NCI-H345 (cell line): ENCODE measurements at regions not wholly inside any gene's neighbourhood (a gene's known extent, or its start where the extent isn't known, plus 50 kb on each side); places are given as distances from the start of the nearest gene placed in this dataset.

Source experiments
- DNase-seq: peaks from one replicate; lab custom pipeline; 2025; lab: John Stamatoyannopoulos, UW

DNA sequence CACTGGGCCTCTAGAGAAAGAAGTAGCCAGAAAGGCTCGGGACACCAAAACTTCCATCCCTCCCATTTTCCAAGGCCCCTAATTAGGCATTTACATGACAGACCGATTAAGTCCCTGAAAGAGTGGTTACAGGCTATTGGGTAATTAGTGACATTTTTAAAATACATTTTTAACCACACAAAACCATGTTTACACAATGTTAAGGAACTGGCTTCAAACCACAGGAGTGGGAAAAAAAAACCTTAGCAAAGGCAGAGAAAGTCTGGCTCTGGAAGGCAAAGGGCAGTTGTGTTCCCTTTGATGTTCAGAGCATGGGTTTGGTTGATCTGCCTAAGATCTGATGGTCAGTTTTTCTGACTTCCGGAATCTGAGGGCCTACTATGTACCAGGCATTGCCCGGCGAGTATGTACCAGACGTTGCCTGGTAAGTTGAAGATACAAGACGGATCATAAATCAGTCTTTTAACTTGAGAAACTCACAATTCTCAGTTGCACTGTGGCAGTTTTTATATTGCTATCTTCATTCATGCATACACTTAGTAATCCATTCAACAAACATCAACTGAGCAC lies 576.5 kb downstream of the MED13L start:
- DNase-seq: no peak

DNA sequence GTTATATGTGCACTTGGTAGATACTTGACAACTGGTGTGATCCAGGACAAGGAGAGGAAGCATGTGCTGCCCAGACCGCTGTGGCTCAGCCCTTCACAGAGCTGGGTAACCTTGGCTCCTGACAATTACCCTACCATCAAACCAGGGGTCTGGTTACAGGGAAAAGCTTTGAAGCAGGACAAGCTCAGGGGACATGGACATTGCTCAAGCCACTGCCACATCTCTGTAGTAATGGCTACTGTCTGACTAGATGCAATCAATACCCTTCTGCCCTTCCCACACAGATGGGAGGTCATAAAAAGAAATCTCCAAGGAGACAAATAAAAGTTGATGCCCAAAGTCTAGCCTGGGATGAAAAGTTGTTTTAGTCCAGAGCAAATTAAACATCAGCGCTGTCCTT lies 577.4 kb downstream of the MED13L start:
- DNase-seq: no peak

DNA sequence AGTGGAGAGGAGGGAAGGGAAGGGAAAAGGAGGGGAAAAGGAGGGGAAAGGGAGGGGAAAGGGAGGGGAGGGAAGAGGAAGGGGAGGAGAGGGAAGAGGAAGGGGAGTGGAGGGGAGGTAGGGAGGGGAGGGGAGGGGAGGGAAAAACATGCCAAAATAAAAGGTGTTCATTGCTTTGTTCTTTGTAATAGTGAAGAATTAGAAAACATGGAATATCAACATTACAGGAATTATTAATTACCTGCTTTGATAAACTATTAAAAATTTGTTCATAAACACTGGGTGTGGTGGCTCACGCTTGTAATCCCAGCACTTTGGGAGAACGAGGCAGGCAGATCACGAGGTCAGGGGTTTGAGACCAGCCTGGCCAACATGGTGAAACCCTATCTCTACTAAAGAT lies 579.2 kb downstream of the MED13L start:
- DNase-seq: no peak

DNA sequence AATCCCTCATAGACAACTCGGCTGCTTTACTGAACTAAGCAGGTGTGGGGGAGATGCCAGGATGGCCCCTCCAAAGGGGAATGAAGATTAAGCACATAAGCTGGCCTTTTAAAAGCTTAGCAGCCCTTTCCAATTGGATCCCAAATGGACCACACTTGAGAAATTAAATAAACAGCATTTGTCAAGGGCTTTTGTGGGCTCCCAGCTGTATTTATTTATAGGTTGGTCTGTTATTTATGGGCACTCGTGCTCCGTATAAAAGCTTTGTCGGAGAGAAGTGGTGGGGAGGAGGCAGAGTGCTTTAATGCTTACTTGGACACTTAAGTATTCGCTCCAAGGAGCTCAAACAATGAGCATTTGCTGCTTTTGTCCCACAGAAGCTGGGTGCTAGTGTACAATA lies 580.2 kb downstream of the MED13L start:
- DNase-seq: peak; percentile 90

DNA sequence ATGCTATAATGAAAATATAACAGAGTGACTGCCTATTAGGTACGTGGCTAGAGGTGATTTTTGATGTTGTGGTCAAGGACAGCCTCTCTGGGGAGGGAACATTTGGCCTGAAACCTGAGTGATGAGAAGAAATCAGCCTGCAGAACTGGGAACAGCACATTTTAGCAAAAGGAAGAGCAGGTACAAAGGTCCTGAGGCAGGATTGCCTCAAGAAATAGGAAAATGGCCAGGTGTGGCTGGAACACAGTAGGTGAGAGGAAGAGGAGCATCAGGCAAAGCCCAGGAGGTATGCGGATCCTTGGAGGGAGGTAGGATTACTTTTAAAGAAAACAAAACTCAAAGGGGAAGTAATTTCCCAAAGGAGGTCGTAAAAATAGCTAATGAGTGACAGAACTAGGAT lies 582.9 kb downstream of the MED13L start:
- DNase-seq: no peak

DNA sequence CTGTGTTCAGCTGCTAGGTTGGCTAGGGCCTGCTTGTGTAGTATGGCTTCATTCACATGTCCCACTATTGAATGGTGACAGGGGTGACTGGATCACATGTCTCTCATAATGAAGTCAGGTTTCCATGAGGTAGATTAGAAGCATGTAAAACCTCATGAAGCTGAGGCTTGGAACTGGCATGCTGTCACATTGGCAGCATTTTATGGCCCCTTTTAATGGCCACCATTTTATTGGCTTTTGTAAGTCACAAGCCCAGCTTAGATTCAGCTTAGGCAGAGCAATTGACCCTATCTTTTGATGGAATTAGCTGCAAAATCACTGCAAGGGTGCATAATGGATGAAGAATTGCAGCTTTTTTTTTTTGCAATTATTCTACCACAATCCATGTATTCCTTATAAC lies 583.5 kb downstream of the MED13L start:
- no peak for DNase-seq

DNA sequence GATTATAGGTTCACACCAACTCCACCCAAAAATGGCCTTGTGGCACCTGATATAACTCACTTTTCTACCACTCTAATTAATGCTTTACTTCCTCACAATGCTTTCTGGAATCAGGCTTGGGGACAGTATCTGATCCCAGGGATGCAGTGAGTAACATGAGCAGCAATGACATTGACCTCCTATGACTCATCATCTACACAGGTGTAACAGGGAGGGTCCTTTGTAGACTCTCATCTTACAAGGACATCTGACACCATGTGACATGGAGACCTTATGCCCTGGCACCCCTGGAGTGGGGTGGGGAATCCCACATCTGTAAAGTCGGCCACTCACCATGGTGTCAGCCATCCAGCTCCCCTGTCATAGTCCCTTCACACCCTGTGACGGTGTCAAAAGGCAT lies 586.4 kb downstream of the MED13L start:
- DNase-seq: peak; percentile 3

DNA sequence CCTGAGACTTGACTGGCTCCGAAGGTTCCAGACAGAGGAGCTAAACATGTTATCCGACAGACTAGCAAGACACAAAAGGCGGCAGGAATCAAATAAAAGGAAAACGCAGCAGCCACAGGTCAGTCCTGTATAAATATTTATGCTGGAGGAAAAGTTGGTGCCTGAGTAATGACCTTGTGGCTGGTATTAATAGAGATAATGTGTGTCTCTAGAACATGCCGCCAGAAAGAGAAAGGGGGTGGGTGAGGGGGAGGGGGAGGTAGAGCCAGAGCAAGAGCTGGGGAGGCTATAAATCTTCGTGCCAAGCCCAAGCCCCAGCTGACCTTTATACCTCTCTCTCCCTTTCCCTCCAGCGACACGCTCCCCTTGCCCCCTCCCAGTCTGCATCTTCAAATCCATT lies 590.4 kb downstream of the MED13L start:
- no peak for DNase-seq

DNA sequence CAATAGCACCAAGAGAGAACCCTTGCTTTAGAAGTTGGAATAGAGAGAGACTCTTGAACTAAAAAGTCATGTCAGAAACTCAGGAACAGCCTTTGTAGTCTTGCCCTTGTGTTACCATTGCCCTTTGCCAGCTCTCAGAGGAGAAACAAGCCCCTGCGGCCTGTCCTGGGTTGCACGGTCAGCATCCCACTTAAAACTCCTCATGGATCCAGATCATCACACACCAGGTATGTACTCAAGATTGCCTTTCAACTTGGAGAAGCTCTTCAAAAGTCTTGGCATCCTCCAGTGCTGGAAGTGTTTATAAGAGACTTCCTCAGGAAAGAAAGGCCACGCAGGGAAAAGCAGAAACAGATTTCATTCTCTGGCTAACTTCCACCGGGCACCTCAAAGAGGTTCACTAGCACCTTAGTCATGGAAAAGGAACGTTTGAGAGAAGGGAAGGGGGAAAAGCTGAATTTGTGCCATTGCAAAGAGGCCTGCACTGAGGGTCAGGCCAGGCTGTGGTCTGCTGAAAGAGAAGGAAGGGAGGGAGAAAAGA lies 594.2 kb downstream of the MED13L start:
- DNase-seq: no peak

DNA sequence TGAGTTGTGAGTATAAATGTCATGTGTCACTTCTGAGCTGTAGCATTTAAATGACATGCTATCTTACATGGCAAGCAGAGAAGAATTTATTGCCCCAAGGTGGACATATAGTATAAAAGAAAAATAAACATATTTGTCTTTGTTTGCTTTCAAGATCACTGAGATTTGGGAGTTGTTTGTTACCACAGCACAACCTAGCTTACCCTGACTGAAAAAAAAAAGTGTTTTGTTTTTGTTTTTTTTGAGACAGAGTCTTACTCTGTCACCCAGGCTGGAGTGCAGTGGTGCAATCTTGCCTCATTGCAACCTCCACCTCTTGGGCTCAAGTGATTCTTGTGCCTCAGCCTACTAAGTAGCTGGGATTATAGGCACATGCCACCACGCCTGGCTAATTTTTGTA lies 596.5 kb downstream of the MED13L start:
- no peak for DNase-seq

DNA sequence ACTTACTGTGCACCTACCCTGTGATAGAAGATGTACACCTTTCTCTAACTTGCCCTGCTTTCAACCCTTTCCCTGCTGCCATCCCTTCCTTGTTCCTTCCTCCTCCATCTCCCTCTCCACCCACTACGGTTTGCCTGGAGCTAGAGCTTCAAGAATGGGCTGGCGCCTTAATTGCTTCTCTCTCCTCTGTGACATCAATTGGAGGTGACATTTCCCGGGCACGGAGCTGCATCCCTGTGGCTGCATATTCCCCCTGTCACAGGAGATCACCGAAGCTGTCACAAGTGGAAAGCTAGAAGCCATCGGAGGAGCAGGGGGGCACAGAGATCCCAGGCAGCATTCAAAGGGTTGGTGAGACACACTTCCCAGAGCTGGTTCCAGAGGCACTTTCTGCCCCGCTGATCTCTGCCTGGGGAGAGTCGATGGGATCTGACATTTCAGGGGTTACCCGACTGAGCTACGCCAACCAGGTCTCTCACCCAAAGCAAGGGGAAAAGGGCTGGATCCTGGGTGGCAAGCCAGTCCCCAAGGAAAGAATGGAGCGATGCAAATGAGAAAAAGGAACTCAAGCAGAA lies 604.9 kb downstream of the MED13L start:
- no peak for DNase-seq

DNA sequence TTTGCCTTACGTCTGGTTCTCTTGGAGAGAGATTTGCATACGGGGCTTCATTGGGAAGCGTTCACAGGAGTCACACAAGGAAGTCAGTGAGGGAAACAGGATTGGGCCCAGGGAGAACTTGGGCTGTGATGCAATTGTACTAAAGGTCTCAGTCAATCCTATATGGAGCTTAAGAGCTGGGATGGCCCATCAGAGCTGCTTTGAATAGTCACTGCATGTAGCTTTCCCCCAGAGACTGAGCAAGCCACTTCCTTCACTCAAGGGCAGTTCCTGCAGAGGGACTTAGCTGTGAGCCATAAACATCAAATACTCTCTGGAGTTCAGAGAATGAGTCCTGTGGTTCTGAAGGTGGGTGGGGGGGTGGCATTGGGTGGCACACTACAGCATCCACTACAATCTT lies 605.4 kb downstream of the MED13L start:
- no peak for DNase-seq

DNA sequence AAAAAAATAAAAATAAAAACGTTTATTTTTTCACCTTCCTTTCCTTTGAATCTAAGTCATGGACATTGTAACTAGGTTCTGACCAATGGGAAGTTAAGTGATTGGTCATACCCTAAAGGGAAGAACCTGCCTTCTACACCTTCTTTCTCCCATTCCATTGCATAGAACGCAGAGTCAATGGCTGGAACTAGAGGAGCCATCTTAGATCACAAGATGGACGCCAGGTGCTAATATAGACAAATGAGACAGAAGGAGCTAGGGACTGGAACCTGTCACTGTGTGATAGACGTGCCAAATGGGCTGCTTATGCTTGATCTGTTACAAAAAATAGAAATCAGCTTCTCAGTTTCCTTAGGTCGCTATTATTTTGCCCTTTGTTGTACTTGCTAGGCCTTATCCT lies 606.6 kb downstream of the MED13L start:
- DNase-seq: no peak

DNA sequence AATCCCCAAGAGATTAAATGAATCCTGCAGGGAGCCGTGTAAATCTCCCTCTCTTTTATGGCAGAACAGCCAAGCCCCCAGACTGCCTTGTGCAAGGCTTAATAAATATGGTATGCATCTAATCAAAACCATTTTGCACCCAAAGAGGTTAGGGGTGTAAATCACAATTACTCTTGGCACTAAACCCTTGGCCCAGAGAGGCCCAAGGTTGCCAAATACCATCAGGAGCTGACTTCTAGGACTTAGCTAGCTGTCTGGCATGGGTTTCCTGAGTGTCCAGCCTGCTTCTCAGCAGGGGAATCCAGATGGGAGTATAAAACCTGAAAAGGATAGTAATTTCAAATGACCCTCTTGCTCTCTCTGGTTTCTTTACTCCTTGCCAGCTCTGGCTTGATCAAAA lies 610.4 kb downstream of the MED13L start:
- no peak for DNase-seq

DNA sequence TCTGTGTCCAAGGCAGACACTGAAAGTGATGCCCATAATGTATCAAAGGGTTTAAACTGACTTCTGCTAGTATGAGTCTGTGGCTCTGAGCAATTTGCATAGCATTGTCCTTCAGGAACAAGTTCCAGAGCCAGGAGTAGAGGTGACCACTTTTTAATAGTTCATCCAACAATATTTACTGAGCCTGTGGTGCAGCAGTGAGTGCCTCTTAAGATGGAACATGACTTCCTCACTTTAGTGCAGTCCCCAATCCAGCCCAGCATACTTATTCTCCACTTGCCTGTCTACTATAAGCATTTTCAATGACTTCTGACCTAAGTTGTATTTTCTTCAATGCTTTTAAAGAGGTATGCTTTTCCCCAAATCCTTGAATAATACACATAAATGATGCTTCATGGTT lies 611.3 kb downstream of the MED13L start:
- DNase-seq: no peak

DNA sequence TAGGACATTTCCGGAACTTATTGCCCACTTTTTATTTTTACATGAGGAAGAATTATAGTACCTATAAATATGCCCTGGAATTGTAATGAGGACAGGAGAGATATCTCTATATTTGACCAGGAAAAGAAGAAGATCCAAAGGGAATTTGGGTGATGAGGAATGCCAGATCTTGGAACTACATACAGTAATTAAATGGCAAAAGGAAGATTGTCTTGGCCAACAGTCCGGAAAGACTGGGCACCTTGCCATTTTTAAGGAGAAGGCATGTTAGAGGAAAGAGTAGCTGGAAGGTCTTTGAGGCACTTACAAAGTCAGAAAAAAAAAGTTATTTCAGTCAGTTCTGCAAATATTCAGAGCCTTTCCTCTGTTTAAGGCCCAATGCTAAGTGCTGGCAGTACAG lies 616.4 kb downstream of the MED13L start:
- no peak for DNase-seq

DNA sequence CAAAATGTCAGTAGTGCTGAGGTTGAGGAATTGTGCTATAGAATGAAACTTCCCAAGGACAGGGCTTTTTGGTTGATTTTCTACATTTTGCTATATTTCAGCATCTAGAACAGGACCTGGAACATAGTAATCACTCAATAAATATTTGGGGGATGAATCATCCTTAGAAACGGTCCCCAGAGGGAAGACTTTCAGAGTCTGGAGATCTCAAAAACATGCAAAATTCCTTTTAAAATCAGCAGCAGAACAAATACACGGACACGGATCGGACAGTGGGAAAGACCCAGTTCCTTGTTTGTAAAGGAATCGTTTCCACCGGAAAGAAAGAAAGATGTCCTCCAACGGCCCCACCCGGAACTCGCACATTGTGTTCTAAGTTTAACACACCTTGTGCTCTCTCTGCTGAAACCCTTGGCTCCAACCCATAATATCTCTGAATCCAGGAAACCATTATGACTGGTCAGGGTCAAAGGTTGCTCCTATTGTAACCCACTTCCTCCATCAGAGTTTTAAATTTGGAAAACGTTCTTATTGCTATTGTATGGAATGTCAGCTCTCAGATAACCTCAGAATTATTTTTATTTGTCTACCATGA lies 617.2 kb downstream of the MED13L start:
- no peak for DNase-seq

DNA sequence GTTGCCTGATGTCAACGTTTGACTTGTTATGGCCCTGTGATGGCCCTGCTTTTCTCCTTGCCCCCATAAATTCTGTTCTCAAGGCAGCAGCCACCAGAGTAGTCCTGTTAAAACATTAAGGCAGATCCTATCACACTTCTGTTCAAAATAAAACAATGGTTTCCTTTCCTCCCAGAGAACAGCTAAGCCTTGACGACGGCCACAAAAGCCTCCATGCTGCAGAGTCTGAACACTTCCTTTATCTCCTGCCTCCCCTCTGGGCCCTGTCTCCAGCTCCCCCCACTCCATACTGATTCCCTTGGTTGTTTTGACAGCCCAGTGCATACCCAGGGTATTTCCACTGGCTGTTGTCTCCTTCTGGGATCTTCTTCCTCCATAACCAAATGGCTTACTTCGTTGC lies 618.1 kb downstream of the MED13L start:
- no peak for DNase-seq

DNA sequence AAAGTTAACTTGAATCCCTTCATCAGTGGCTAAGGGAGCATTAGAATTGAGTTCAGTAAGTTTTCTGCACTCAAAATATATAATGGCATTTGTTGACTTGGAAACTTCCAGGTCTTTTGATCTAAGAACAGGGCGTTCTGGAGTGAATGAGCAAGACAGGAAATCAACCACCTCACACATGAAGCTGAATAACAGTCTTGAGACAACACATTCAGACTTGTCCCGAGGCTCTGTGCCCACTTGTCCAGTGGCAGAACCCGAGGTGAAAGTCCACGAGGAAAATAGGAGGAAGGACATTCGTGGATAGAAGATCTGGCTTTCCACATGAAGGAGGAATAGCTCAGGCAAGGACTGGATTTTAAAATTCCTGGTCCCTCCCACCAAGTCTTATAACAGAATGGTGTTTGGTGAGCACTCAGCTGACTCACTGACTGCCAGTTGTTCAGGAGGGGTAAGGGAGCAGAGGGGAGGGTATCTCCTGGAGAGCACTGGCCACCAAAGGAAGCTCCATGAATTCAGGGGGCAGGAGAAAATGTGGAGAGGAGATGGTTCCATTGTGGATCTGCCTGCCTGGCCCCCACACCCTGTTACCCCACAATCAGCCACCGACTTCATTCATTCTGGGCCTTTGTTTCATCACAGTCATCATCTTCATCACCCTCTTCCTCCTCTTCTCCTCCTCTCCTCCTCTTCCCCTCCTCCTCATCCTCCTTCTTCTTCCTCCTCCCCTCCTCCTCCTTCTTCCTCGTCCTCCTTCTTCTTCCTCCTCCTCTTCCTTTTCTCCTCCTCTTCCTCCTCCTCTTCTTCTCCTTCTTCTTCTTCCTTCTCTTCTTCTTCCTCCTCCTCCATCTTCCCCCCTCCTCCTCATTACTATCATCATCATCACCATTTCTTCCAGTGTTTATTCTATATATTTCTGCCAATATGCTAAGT lies 620.1 kb downstream of the MED13L start:
- DNase-seq: no peak

DNA sequence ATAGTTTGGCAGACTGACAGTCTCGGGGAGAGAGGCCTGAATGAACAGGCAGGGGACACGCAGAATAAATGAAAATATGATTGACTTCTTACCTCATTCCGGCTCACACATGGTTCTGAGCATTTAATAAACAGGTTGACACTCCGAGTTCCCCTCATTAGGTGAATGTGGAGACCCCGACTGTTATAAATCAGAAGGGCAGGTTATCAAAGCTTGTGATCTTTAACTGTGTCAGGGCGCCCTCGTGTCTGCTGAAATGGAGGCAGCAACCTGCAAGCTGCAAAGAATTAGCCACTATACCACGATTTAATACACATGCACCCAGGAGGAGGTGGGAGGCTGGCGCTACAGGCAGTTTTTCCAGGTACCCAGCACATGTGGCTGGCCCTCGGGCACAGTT lies 627.5 kb downstream of the MED13L start:
- DNase-seq: no peak

DNA sequence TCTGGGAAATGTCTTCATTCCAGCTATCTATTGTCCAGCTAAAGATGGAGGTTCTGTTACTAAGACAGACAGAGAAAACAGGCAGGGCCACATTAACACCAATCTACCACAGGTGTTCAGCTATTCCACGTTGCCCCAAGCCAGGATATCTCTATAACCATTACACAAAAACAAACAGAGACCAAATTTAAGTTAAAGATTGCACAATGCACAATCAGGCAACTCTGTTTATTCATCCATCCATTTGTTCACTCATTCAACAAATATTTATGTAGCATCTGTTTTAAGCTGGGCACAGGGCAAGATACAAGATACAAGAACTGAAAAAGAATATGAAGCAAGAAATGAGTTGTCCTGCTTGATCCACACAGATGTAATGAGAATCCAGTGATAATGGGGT lies 629.0 kb downstream of the MED13L start:
- DNase-seq: no peak

DNA sequence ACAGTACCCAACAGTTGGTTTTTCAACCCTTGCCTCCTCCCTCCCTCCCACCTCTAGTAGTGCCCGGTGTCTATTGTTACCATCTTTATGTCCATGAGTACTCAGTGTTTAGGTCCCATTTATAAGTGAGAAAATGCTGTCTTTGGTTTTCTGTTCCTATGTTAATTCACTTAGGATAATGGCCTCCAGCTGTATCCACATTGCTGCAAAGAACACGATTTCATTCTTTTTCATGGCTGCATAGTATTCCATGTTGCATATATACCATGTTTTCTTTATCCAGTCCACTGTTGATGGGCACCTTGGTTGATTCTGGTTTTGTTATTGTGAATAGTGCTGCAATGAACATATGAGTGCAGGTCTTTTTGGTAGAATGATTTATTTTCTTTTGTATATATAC lies 631.3 kb downstream of the MED13L start:
- DNase-seq: no peak

DNA sequence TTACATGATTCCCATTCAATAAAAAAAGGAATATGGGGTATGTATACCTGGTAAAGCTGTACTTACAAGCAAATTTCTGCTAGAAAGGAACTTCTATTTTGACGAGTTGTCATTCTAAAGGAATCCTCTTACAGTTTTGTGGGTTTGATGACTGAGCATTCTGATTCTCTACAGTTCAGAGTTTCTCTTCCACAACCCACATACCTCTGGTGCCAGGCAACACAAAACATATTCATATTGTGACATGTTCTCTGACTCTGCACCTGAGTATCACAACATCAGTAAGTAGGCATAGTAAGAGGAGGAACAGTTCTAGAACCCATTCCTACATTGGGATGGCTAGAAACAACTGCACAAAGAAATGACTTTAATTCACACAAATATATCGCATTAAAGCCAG lies 636.6 kb downstream of the MED13L start:
- DNase-seq: no peak
